NCI-H1417 (cell line): ENCODE measurements at regions not wholly inside any gene's neighbourhood (a gene's known extent, or its start where the extent isn't known, plus 50 kb on each side); places are given as distances from the start of the nearest gene placed in this dataset.
"Not testable (repeated sequence)": the region's sequence is repeated elsewhere in the genome, so short reads cannot be mapped to it uniquely, and the experiment has no call there.

Experiments
- DNase-seq, 3 experiments: peaks; one replicate each; lab custom pipeline; 2025; lab: John Stamatoyannopoulos, UW

DNA sequence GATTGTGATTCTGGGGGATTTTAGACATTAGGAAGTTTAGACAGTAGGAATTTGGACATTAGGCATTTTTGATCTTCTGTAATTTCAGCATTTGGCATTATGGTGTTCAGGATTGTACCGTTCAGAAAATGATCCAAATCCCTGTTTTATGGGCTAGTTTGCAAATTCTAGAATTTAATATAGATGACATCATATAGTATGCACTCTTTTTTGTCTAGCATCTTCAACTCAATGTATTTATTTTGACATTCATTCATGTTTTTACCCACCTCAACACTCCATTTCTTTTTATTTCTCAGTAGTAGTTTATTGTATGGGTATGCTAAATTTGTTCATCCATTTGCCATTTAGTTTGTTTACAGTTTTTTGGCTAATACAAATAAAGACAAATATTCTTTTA, 105.3 kb upstream of the ZPLD1 start:
- DNase-seq, result no peak

DNA sequence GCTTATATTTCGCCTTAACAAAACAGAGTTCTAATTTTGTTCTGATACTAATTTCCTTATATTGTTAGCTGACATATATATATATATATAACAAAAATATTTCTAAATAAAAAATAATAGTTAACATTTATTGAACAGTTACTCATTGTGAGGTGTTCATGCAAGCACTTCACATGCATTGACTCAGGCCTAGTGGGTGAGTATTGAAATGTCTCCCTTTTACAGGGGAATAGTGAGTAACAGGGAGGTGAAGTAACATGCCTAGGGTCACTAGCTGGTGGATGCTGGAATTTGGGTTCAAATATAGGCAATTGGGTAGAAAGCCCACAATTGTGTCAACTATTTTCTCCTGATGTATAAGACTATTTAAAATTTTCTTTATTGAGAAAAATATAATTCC, 102.6 kb upstream of the ZPLD1 start:
- DNase-seq, result no peak

DNA sequence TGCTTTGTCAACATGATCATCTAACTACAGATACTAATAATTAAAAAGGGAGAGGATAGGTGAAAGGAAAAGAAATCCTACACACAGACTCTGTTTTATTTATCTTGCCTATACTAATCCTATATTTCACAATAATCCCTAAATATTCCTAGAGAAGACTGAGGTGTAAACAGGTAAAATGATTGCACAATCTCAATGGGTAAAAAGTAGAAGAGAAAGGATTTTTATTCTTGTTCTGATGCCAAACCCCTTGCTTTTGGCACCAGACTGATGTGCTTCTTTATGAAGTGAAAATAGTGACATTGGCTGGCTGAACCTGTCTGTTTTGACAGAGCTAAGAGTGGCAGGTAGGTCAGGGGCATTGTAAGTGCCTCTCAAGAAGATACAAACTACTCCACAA, 101.9 kb upstream of the ZPLD1 start:
- no peak for DNase-seq

DNA sequence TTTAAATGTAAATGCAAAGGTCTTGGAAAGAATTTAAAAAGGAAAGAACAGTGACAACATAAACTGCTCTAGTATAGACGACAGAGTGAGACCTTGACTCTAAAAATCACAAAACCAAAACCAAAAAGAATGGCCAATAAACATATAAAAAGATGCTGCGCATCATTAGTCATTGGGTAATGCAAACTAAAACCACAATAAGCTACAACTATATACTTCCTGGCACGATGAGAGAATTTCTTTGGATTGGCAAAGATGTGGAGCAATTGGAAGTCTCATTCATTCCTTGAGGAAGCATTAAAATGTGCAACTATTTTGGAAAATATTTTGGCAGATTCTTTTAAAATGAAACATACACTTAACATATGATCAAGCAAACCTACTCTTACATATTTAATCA, 98.7 kb upstream of the ZPLD1 start:
- no peak for DNase-seq

DNA sequence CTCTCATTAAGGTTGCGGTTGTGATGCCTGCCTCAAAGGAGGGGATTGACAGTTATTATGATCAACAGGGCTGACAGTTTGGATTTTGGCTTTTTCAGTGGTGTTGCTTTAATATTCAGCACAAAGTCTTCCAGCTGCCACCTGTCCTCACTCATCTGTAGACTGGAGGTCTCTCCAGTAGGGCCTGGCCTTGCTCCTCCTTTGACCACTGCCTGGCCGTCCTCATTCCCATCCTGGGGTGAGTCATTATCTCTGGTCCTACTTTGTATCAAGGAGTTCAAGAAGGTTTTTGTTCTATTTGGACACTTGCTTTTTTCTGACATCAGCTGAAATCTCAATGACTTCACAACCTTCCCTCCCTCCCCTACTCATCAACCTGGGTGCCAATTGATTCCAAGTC, 95.1 kb upstream of the ZPLD1 start:
- no peak for DNase-seq

DNA sequence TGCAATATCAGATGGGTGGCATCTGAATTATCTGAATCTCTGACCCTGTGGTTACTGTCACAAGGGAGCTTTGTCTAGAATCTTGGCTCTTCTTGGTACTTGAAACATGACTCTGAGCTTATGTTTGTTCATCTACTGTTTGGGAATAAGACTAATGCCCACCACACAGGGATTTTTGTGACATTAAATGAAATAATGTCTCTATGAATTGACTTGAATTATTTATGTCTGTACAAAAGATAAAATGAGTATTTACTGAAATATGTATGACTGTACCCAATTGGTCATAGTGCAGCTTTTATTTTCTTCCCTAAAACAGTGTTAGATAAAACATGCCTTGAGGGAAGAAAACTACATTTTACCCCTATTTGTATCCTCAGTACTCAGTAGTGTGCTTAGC, 87.9 kb upstream of the ZPLD1 start:
- DNase-seq, result no peak

DNA sequence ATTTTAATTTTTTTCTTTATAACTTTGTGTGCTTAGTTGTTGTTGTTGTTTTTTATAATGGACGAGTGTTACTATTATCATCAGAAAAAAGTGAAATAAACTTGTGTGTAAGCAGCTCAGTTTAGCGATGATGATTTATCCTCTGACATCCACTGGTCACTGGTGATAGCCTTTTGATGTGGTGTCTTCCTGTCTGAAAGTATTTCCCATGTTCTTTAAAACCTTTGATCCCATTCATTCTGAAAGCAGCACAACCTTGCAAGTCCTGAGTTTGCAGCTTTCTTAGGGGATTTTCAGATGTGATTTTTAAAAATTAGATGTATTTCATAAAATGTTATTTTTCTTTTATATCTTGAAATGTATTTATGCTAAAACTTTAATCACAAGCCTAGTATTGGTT, 85.9 kb upstream of the ZPLD1 start:
- no peak for DNase-seq

DNA sequence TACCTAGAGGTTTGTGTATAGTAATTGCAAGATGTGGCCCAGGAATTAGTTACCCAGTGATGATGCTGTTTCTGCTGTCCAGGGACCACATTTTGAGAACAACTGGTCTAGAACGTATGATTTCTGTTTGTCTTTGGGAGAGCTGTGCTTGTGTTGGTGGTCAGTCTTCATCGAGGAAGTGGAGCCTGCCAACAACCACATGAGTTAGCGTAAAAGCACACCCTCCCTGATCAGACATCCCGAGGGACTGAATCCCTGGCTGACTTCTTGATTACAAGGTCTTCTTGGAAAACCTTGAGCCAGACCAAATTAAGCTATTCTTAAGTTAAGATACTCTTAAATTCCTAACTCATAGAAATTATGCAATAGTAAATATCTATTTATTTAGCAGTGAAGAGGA, 81.7 kb upstream of the ZPLD1 start:
- DNase-seq, result no peak

DNA sequence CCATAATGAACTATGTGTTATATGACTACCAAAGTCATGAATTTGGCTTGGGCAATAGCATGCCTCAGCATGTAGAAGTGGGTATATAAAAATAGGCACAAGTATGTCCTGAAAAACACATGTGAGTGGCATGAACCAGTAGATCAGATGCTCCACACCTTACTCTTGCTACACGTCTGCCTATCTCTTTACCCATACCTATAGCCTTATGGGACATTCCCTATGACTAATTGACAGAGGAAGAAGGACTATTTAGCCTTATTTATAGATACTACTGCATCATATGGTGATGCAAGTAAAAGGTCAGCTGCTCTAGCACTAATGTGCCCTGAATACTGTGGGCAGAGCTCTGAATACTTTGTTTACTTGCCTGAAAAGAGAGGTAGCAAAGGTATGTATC, 81.0 kb upstream of the ZPLD1 start:
- DNase-seq, result no peak

DNA sequence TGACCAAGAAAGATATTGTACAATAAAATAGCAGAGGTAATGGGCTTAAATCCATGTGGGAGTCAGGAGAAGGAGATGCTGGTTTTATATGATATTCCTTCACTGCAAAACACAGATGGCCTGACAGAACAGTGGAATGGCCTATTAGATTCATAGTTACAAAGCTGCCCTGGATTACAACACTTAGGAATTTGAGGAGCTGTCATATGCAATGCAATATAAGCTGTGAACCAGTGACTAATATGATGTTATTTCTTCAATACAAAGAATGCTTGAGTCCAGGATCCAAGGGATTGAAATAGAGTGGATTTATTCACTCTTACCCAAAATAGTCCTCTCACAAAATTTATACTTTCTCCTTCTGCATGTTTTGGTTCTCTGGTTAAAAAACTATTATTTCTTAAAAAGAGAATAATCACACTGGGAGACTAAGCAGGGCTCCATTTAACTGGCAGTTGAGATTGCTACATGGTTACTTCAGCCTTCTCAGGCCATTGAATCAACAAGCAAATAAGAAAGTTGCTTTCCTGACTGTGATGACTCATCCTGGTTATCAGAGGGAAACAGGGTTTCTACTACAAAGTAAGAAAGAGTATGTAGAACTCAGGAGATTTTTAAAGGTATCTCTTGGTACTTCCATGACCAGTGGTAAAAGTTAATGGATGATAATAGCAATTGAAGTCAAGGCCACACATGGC, 79.8 kb upstream of the ZPLD1 start:
- no peak for DNase-seq

DNA sequence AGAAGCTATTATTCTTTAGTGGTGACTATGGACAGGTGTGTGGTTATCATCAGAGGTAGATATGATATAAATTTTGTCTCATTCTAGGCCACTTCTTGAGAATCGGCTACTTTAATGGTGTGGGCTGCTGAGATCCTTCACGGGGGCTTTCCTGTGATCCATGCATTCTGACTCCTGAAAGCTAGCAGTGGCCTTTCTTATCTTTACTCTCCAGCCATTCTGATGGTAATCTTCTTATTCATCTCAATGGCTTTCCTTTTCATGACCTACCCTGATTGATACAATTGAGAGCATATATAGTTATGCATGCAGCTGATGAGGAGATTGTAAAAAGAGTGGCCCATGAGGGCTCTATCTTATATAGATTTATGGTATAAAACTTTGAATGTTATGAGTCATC, 78.3 kb upstream of the ZPLD1 start:
- DNase-seq, result no peak

DNA sequence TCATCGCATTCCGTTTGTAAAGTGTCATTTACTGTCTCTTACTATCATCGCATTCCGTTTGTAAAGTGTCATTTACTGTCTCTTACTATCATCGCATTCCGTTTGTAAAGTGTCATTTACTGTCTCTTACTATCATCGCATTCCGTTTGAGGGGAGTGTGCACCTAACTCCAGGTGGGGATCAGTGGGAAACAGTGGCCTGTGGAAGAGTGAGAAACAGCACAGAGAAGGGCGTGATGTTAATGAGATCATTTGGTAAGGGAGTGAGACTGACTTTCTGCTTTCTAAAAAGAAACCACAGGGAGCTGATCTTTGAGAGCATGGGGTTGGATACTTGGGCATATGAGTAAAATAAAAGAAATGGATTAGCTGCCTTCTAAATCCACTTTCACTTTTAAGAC, 77.5 kb upstream of the ZPLD1 start:
- DNase-seq, result not testable (repeated sequence)

DNA sequence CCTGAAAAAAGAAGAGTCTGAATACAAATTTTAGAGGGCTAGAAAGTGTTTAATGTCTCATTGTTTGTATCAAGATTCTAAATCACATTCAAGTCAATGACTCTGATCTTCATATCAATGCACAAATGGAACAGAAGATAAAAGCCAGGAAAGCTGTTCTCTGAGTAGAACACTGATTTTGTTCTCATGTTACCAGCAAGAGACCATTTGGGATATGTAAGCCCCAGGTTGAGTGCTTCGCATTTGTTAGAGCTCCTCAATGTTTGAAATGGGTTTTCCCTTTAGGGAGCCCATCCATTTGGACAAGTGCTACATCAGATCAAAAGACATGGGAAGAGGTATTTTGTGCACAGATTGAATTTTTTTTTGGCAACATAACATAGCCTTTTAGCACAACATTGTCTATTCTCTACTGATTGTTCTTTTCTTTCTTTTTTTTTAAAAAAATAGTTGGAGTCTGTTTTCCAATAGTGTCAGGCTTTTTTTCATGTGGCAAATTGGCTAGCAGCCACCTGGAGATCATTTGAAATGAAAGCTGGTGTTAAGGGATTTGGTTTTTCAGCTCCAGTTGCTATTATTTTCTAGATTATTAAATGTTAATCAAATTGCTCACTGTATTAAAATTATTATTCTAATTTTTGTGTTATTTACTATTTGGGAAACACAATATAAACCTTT, 74.5 kb upstream of the ZPLD1 start:
- DNase-seq, result no peak

DNA sequence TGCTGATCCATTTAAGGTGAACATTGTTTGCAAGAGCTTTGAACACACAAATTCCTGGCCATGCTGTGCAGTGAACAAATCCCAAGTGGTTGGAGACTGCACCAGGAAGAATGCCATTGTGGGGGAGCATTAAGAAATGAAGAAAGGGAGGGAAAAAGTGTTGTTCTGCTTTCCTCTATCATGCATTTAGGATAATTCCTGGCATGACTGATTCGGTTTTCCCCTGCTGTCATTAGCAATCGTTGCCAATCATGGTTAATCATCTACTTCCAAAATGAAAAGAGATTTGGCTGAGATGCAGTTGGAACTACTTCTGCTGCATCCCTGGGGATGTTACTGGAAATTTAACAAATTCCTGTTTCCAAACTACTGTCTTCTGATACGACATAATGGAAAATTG, 73.7 kb upstream of the ZPLD1 start:
- no peak for DNase-seq

DNA sequence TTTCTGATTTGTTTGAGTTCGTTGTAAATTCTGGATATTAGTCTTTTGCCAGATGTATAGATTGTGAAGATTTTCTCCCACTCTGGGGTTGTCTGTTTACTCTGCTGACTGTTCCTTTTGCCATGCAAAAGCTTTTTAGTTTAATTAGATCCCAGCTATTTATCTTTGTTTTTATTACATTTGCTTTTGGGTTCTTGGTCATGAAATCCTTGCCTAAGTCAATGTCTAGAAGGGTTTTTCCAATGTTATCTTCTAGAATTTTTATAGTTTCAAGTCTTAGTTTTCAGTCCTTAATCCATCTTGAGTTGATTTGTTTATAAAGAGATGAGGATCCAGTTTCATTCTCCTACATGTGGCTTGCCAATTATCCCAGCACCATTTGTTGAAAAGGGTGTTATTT, 68.7 kb upstream of the ZPLD1 start:
- not testable (repeated sequence) for DNase-seq

DNA sequence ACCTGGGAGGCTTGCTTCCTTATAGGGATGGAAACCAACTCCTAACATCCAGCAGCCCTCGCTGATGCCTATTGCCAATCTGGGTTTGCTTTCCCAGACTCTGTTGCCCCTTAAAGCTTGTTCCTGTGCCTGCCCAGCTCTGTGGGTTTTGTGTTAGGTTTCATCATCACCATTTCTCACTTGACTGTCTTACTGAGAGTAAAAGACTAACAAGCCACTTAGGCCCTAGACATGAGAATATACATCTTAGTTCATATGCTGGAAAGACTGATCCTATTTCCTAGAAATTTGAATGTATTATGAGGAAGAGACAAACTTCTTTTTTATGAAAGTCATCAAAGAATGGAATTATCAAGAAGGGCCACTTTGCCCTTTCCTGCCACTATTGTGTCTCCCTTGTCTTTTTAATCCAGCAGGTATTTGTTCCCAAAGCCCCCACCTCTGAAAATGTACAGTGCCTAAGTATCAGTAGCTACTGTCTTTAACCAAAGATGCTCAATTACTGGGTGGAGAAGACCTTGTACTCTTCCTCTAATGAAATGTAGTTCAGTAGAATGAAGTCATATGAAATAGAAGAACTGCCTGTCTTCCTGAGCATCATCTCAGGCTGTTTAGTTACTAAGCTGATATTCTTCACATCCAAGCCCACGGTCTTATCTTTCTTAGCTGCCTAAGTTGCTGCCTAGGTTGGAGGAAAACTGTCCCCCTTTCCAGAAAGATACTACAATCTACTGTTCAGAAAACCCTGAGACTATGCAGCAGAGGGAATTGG, 59.8 kb upstream of the ZPLD1 start:
- DNase-seq, result peak in 1 of 3 experiments; percentile 25

DNA sequence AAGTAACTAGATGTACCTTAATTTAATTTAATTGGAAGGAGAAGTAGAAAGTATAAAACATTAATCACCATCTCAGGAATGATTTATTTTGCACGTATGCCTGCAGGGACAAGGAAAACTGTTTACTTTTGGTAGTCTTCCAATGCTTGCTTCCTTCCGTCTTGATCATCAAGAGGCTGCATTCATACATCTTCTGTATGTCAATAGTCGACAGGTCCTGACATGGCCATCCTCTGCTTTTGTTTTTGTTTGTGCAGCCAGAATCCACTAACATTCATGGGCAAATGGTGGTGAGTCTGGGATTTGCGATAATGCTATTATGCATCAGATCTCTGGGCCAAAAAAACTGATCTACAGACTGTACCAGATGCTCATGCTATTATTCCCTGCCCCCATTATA, 56.6 kb upstream of the ZPLD1 start:
- peak in 1 of 3 experiments; percentile 49 for DNase-seq

DNA sequence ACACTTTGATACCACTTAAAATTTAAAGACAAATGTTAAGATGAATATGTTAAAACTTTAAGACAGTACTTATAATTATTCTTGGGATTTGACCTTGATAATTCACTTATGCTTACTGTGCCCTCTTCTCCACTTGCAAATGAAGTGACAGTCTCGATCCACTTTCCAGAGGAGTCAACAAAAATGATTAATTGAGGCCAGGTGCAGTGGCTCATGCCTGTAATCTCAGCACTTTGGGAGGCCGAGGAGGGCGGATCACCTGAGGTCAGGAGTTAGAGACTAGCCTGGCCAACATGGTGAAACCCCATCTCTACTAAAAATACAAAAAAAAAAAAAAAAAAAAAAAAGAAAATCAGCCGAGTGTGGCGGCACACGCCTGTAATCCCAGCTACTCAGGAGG, 52.6 kb upstream of the ZPLD1 start:
- DNase-seq, result peak in 1 of 3 experiments; percentile 53
